RWPE2 (cell line): ENCODE measurements at regions not wholly inside any gene's neighbourhood (a gene's known extent, or its start where the extent isn't known, plus 50 kb on each side); places are given as distances from the start of the nearest gene placed in this dataset.

Experiments used
- ATAC-seq: fragments of 200-7000 bp; cut with Tn5 transposase; 3 replicates; pipeline ENCODE4 v1.9.1; 2021; ENCODE audit warnings: low read depth
- DNase-seq: peaks from one replicate; pipeline ENCODE4 v3.0.0-alpha.2; 2020; ENCODE audit warnings: low spot score
- H3K27ac ChIP-seq: fragments of 450-650 bp; 2 replicates; pipeline ENCODE4 v1.5.1; 2017; ENCODE audit warnings: mild to moderate bottlenecking; ENCODE audit not compliant: poor library complexity, severe bottlenecking
- H3K27me3 ChIP-seq: fragments of 250-450 bp; sonication (Bioruptor Pico); 2 replicates; pipeline ENCODE4 v1.5.1; 2021; ENCODE audit warnings: mild to moderate bottlenecking, moderate library complexity; ENCODE audit not compliant: insufficient read depth, poor library complexity, severe bottlenecking
- H3K36me3 ChIP-seq: fragments of 250-450 bp; sonication (Bioruptor Pico); 2 replicates; pipeline ENCODE4 v1.5.1; 2020; ENCODE audit warnings: low read depth, mild to moderate bottlenecking, moderate library complexity
- H3K4me1 ChIP-seq: fragments of 250-450 bp; sonication (Bioruptor Pico); 2 replicates; pipeline ENCODE4 v1.5.1; 2021; ENCODE audit warnings: mild to moderate bottlenecking, moderate library complexity; ENCODE audit not compliant: insufficient read depth, poor library complexity, severe bottlenecking
- H3K4me3 ChIP-seq: fragments of 250-450 bp; sonication (Bioruptor Pico); 2 replicates; pipeline ENCODE4 v1.5.1; 2021; ENCODE audit warnings: mild to moderate bottlenecking, moderate library complexity; ENCODE audit not compliant: severe bottlenecking
- H3K9me3 ChIP-seq: fragments of 250-450 bp; sonication (Bioruptor Pico); 2 replicates; pipeline ENCODE4 v1.5.1; 2021; ENCODE audit warnings: mild to moderate bottlenecking, moderate library complexity; ENCODE audit not compliant: severe bottlenecking
- CTCF ChIP-seq: fragments of 450-650 bp; IDR thresholded peaks from one replicate; pipeline ENCODE4 v1.5.1; 2017; ENCODE audit warnings: mild to moderate bottlenecking, moderate library complexity; ENCODE audit not compliant: poor library complexity, severe bottlenecking

GRCh38 chr11:103581760-103582159 lies 454.7 kb upstream of the DDI1 start:
- H3K36me3 ChIP-seq: no peaks in the 10 kb centered on the region
- no peaks in the 10 kb centered on the region for H3K27me3 ChIP-seq
- TF ChIP-seq CTCF: no peak
- H3K4me3 ChIP-seq: no peak overlapping the region
- H3K4me1 ChIP-seq: no peaks in the 10 kb centered on the region
- H3K27ac ChIP-seq: no peak overlapping the region
- no peak for DNase-seq
- ATAC-seq: no peak
- no peaks in the 10 kb centered on the region for H3K9me3 ChIP-seq

- Histone ChIP-seq H3K9me3 (no peaks in the 10 kb centered on the region), H3K27ac (no peak overlapping the region), H3K27me3 (no peaks in the 10 kb centered on the region), H3K36me3 (no peaks in the 10 kb centered on the region), H3K4me1 (no peaks in the 10 kb centered on the region), H3K4me3 (no peak overlapping the region)
- no peak for ATAC-seq
- no peak for DNase-seq
- TF ChIP-seq CTCF: no peak
These were observed 454.0 kb upstream of the DDI1 start for GRCh38 chr11:103582351-103582909.

- H3K9me3 ChIP-seq: no peaks in the 10 kb centered on the region
- no peaks in the 10 kb centered on the region for H3K27me3 ChIP-seq
- TF ChIP-seq CTCF: no peak
- ATAC-seq (no peak), DNase-seq (no peak)
- H3K4me3 ChIP-seq: no peak overlapping the region
- no peak overlapping the region for H3K27ac ChIP-seq
- peaks cover 13% of the 10 kb centered on the region for H3K4me1 ChIP-seq
- H3K36me3 ChIP-seq: no peaks in the 10 kb centered on the region
These were observed 452.4 kb upstream of the DDI1 start for GRCh38 chr11:103584021-103584420.

- Histone ChIP-seq H3K4me1 (peaks cover 13% of the 10 kb centered on the region), H3K9me3 (no peaks in the 10 kb centered on the region), H3K4me3 (no peak overlapping the region), H3K27me3 (no peaks in the 10 kb centered on the region), H3K36me3 (no peaks in the 10 kb centered on the region), H3K27ac (no peak overlapping the region)
- no peak for TF ChIP-seq CTCF
- ATAC-seq (no peak), DNase-seq (no peak)
These were observed 451.7 kb upstream of the DDI1 start for GRCh38 chr11:103584720-103585119.

- ATAC-seq (no peak), DNase-seq (no peak)
- no peaks in the 10 kb centered on the region for H3K27me3 ChIP-seq
- TF ChIP-seq CTCF: no peak
- peaks cover 13% of the 10 kb centered on the region for H3K4me1 ChIP-seq
- no peak overlapping the region for H3K4me3 ChIP-seq
- no peak overlapping the region for H3K27ac ChIP-seq
- no peaks in the 10 kb centered on the region for H3K9me3 ChIP-seq
- no peaks in the 10 kb centered on the region for H3K36me3 ChIP-seq
These were observed 451.0 kb upstream of the DDI1 start for GRCh38 chr11:103585401-103585800.
